ENCODE measurements at regions not wholly inside any gene's neighbourhood (a gene's known extent, or its start where the extent isn't known, plus 50 kb on each side); places are given as distances from the start of the nearest gene placed in this dataset.

GRCh38 chr18:45481821-45482220 lies 133.5 kb upstream of the SLC14A2 start:
- no peak for TF ChIP-seq CTCF (IDR thresholded peaks at IDR 0.05 in 2 of 3, conservative IDR thresholded peaks at IDR 0.05 in 1 of 3; ENCODE audit: control insufficient read depth in 2 of 3, extremely low read depth in 1 of 3, insufficient read depth in 1 of 3, low read depth in 3 of 3, low read length in 3 of 3)
- TF ChIP-seq YY1 (IDR thresholded peaks at IDR 0.05; ENCODE audit: low read depth, low read length): no peak
- no peak for TF ChIP-seq SREBF1 (IDR thresholded peaks at IDR 0.05; ENCODE audit: low read length)
- no peak for TF ChIP-seq HDAC2 (IDR thresholded peaks at IDR 0.05)

Measured in GM12878 (cell line).